Type B pancreatic cell (in vitro differentiated cells): ENCODE measurements at regions not wholly inside any gene's neighbourhood (a gene's known extent, or its start where the extent isn't known, plus 50 kb on each side); places are given as distances from the start of the nearest gene placed in this dataset.

Experiments used
- DNase-seq: peaks from one replicate; pipeline ENCODE4 v3.0.0; 2021; ENCODE audit warnings: mixed read lengths; ENCODE audit not compliant: unreplicated experiment; ENCODE audit errors: extremely low spot score
- H3K27ac Mint-ChIP-seq: 2 replicates; pipeline ENCODE4 v1.8.0; 2021; ENCODE audit warnings: mild to moderate bottlenecking, mixed read lengths
- H3K27me3 Mint-ChIP-seq: 2 replicates; pipeline ENCODE4 v1.8.0; 2021; ENCODE audit warnings: mixed read lengths
- H3K36me3 Mint-ChIP-seq: 2 replicates; pipeline ENCODE4 v1.8.0; 2021; ENCODE audit warnings: mixed read lengths
- H3K4me1 Mint-ChIP-seq: one replicate; pipeline ENCODE4 v1.8.0; 2021; ENCODE audit warnings: mixed read lengths; ENCODE audit not compliant: unreplicated experiment
- H3K4me3 Mint-ChIP-seq: 2 replicates; pipeline ENCODE4 v1.8.0; 2021; ENCODE audit warnings: mild to moderate bottlenecking, mixed read lengths
- H3K9me3 Mint-ChIP-seq: 2 replicates; pipeline ENCODE4 v1.8.0; 2021; ENCODE audit warnings: mixed read lengths
- CTCF ChIP-seq: fragments of 200-600 bp; sonication (generic); conservative IDR thresholded peaks from 2 replicates; pipeline ENCODE4 v1.5.0; 2021; ENCODE audit warnings: antibody characterized with exemption, mild to moderate bottlenecking

- Mint-ChIP-seq H3K27ac (no peak overlapping the region), H3K9me3 (peaks cover 2% of the 10 kb centered on the region), H3K27me3 (peaks cover 3% of the 10 kb centered on the region), H3K4me1 (peaks cover 20% of the 10 kb centered on the region), H3K36me3 (no peaks in the 10 kb centered on the region), H3K4me3 (no peak overlapping the region)
- TF ChIP-seq CTCF = no peak
- DNase-seq = no peak
Observed at GRCh38 chr10:51006686-51007085, 67.6 kb upstream of the PRKG1 start.

- peaks cover 6% of the 10 kb centered on the region for H3K9me3 Mint-ChIP-seq
- no peaks in the 10 kb centered on the region for H3K36me3 Mint-ChIP-seq
- no peak for TF ChIP-seq CTCF
- H3K4me1 Mint-ChIP-seq = peaks cover 14% of the 10 kb centered on the region
- no peak for DNase-seq
- no peak overlapping the region for H3K27ac Mint-ChIP-seq
- H3K4me3 Mint-ChIP-seq = no peak overlapping the region
- peaks cover 3% of the 10 kb centered on the region for H3K27me3 Mint-ChIP-seq
Observed at GRCh38 chr10:51007781-51008180, 66.5 kb upstream of the PRKG1 start.

- DNase-seq = no peak
- H3K4me1 Mint-ChIP-seq = peaks cover 9% of the 10 kb centered on the region
- no peak overlapping the region for H3K27ac Mint-ChIP-seq
- no peak overlapping the region for H3K4me3 Mint-ChIP-seq
- no peak for TF ChIP-seq CTCF
- H3K27me3 Mint-ChIP-seq = peaks cover 3% of the 10 kb centered on the region
- no peaks in the 10 kb centered on the region for H3K36me3 Mint-ChIP-seq
- H3K9me3 Mint-ChIP-seq = peaks cover 6% of the 10 kb centered on the region
Observed at GRCh38 chr10:51008346-51008745, 65.9 kb upstream of the PRKG1 start.

- DNase-seq = no peak
- peaks cover 3% of the 10 kb centered on the region for H3K27me3 Mint-ChIP-seq
- peak; percentile 88 for TF ChIP-seq CTCF
Observed at GRCh38 chr10:51010977-51011376, 63.3 kb upstream of the PRKG1 start.

GRCh38 chr10:51012073-51012472 lies 62.2 kb upstream of the PRKG1 start:
- no peak overlapping the region for H3K4me3 Mint-ChIP-seq
- TF ChIP-seq CTCF = no peak
- no peak for DNase-seq
- peaks cover 6% of the 10 kb centered on the region for H3K9me3 Mint-ChIP-seq
- peaks cover 3% of the 10 kb centered on the region for H3K27me3 Mint-ChIP-seq
- H3K4me1 Mint-ChIP-seq = no peaks in the 10 kb centered on the region
- H3K36me3 Mint-ChIP-seq = no peaks in the 10 kb centered on the region
- no peak overlapping the region for H3K27ac Mint-ChIP-seq

More at GRCh38 chr10:51010977-51011376, 63.3 kb upstream of the PRKG1 start:
- Mint-ChIP-seq H3K4me3 (no peak overlapping the region), H3K27ac (no peak overlapping the region), H3K4me1 (peaks cover 2% of the 10 kb centered on the region), H3K9me3 (peaks cover 6% of the 10 kb centered on the region), H3K36me3 (no peaks in the 10 kb centered on the region)
